Loucy (cell line): ENCODE measurements at regions not wholly inside any gene's neighbourhood (a gene's known extent, or its start where the extent isn't known, plus 50 kb on each side); places are given as distances from the start of the nearest gene placed in this dataset.

Source experiments
- EZH2phosphoT487 ChIP-seq: fragments of 200-600 bp; IDR thresholded peaks from 2 replicates; pipeline ENCODE4 v1.6.1; 2018; ENCODE audit warnings: antibody characterized with exemption, mild to moderate bottlenecking, moderate library complexity, borderline replicate concordance
- TF ChIP-seq, protein P1 (sequence below): fragments of 200-600 bp; sonication (generic); conservative IDR thresholded peaks from 2 replicates; pipeline ENCODE4 v1.5.1; 2014; ENCODE audit warnings: mild to moderate bottlenecking, antibody characterized with exemption, low read length

DNA sequence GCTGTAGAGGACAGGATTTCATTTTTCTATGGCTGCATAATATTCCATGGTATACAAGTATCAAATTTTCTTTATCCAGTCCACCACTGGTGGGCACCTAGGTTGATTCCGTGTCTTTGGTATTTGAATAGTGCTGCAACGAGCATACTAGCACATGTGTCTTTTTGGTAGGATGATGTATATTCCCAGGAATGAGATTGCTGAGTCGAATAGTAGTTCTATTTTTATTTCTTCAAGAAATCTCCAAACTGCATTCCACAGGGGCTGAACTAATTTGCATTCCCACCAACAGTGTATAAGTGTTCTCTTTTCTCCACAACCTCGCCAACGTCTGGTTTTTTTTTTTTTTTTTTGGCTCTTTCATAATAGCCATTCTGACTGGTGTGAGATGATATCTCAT is 550.0 kb downstream of the REEP3 start:
- TF ChIP-seq, protein P1, sequence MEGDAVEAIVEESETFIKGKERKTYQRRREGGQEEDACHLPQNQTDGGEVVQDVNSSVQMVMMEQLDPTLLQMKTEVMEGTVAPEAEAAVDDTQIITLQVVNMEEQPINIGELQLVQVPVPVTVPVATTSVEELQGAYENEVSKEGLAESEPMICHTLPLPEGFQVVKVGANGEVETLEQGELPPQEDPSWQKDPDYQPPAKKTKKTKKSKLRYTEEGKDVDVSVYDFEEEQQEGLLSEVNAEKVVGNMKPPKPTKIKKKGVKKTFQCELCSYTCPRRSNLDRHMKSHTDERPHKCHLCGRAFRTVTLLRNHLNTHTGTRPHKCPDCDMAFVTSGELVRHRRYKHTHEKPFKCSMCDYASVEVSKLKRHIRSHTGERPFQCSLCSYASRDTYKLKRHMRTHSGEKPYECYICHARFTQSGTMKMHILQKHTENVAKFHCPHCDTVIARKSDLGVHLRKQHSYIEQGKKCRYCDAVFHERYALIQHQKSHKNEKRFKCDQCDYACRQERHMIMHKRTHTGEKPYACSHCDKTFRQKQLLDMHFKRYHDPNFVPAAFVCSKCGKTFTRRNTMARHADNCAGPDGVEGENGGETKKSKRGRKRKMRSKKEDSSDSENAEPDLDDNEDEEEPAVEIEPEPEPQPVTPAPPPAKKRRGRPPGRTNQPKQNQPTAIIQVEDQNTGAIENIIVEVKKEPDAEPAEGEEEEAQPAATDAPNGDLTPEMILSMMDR: no peak
- TF ChIP-seq EZH2phosphoT487: no peak
